A673 (cell line): ENCODE measurements at regions not wholly inside any gene's neighbourhood (a gene's known extent, or its start where the extent isn't known, plus 50 kb on each side); places are given as distances from the start of the nearest gene placed in this dataset.

Source experiments
- CTCF ChIP-seq: fragments of 300-800, 200-600 bp; sonication (generic); conservative IDR thresholded peaks from 2 replicates; pipeline ENCODE4 v1.5.1; 2017; ENCODE audit warnings: low read depth, mild to moderate bottlenecking, antibody characterized with exemption, low read length, moderate library complexity, mixed read lengths
- EZH2 ChIP-seq: fragments of 200-600 bp; sonication (generic); IDR thresholded peaks from 2 replicates; pipeline ENCODE4 v1.6.1; 2017; ENCODE audit warnings: borderline replicate concordance, low read depth, mild to moderate bottlenecking, mixed read lengths, antibody characterized with exemption, low read length; ENCODE audit not compliant: poor library complexity, severe bottlenecking

- TF ChIP-seq CTCF (no peak), EZH2 (no peak)
Observed at GRCh38 chr6:156425359-156426020, 351.7 kb upstream of the ARID1B start.
